Liver (tissue), 3 donors: ENCODE measurements at regions not wholly inside any gene's neighbourhood (a gene's known extent, or its start where the extent isn't known, plus 50 kb on each side); places are given as distances from the start of the nearest gene placed in this dataset.

Experiments used
- GABPA ChIP-seq, 2 donors: IDR thresholded peaks in 1 of 2; conservative IDR thresholded peaks in 1 of 2; 2 replicates each; pipeline ENCODE4 v1.6.1; 2016; ENCODE audit warnings: antibody characterized with exemption in 2 of 2, mild to moderate bottlenecking in 1 of 2, moderate library complexity in 1 of 2
- HNF4A ChIP-seq, 2 donors: conservative IDR thresholded peaks; 2 replicates each; pipeline ENCODE4 v1.6.1; 2016; ENCODE audit warnings: antibody characterized with exemption in 2 of 2, mild to moderate bottlenecking in 2 of 2
- JUND ChIP-seq, 2 donors: IDR thresholded peaks; 2 replicates each; pipeline ENCODE4 v1.6.1; 2016; ENCODE audit warnings: antibody characterized with exemption in 2 of 2
- RAD21 ChIP-seq, 2 donors: IDR thresholded peaks; 2 replicates each; pipeline ENCODE4 v1.6.1; 2016; ENCODE audit warnings: antibody characterized with exemption in 2 of 2, mild to moderate bottlenecking in 2 of 2
- RXRA ChIP-seq, 2 donors: IDR thresholded peaks; 2 replicates each; pipeline ENCODE4 v1.6.1; 2017 to 2018; ENCODE audit warnings: antibody characterized with exemption in 2 of 2, mild to moderate bottlenecking in 1 of 2
- SP1 ChIP-seq: IDR thresholded peaks from 2 replicates; pipeline ENCODE4 v1.6.1; 2018; ENCODE audit warnings: antibody characterized with exemption, mild to moderate bottlenecking
- YY1 ChIP-seq: IDR thresholded peaks from 2 replicates; pipeline ENCODE4 v1.6.1; 2016; ENCODE audit warnings: antibody characterized with exemption, mild to moderate bottlenecking
- TF ChIP-seq, protein P1 (sequence below): IDR thresholded peaks from 2 replicates; pipeline ENCODE4 v1.6.1; 2016; ENCODE audit warnings: antibody characterized with exemption
- TF ChIP-seq, protein P2 (sequence below): fragments of 150-350 bp; IDR thresholded peaks from 2 replicates; pipeline ENCODE4 v1.5.1; 2017; ENCODE audit warnings: improper control_type of control experiment, low read depth, low read length; ENCODE audit not compliant: missing input control
- TF ChIP-seq, protein P3 (sequence below): IDR thresholded peaks from 2 replicates; pipeline ENCODE4 v1.6.1; 2016; ENCODE audit warnings: antibody characterized with exemption
- TF ChIP-seq, protein P4 (sequence below): IDR thresholded peaks from 2 replicates; pipeline ENCODE4 v1.6.1; 2016; ENCODE audit warnings: antibody characterized with exemption
- TF ChIP-seq, protein P5 (sequence below): IDR thresholded peaks from 2 replicates; pipeline ENCODE4 v1.6.1; 2016; ENCODE audit warnings: antibody characterized with exemption, mild to moderate bottlenecking
- donor health status: healthy.
- donor health status: healthy.

DNA sequence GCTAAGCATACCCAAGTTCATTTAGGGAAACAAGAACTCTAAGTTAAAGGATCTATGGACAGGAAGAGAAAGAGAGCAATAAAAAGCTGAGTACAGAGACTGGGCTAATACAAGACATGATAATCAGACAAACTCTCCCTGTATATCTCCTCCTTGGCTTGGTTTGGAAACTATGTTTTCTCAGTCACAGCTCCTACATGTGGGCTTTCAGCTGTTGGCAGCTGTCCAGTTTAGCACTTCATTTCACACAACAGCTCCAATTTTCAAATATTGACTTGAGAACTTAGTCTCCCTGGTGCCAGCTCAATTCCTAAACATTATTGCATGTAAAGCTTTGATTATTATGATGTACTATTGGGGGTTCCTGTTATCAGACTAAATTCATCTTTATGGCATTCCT, 222.8 kb upstream of the OBI1 start:
- TF ChIP-seq, protein P1, sequence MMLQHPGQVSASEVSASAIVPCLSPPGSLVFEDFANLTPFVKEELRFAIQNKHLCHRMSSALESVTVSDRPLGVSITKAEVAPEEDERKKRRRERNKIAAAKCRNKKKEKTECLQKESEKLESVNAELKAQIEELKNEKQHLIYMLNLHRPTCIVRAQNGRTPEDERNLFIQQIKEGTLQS, result no peak
- no peak for TF ChIP-seq GABPA (IDR thresholded peaks at IDR 0.05 in 1 of 2, conservative IDR thresholded peaks at IDR 0.05 in 1 of 2)
- TF ChIP-seq, protein P2, sequence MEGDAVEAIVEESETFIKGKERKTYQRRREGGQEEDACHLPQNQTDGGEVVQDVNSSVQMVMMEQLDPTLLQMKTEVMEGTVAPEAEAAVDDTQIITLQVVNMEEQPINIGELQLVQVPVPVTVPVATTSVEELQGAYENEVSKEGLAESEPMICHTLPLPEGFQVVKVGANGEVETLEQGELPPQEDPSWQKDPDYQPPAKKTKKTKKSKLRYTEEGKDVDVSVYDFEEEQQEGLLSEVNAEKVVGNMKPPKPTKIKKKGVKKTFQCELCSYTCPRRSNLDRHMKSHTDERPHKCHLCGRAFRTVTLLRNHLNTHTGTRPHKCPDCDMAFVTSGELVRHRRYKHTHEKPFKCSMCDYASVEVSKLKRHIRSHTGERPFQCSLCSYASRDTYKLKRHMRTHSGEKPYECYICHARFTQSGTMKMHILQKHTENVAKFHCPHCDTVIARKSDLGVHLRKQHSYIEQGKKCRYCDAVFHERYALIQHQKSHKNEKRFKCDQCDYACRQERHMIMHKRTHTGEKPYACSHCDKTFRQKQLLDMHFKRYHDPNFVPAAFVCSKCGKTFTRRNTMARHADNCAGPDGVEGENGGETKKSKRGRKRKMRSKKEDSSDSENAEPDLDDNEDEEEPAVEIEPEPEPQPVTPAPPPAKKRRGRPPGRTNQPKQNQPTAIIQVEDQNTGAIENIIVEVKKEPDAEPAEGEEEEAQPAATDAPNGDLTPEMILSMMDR, result no peak
- TF ChIP-seq, protein P3, sequence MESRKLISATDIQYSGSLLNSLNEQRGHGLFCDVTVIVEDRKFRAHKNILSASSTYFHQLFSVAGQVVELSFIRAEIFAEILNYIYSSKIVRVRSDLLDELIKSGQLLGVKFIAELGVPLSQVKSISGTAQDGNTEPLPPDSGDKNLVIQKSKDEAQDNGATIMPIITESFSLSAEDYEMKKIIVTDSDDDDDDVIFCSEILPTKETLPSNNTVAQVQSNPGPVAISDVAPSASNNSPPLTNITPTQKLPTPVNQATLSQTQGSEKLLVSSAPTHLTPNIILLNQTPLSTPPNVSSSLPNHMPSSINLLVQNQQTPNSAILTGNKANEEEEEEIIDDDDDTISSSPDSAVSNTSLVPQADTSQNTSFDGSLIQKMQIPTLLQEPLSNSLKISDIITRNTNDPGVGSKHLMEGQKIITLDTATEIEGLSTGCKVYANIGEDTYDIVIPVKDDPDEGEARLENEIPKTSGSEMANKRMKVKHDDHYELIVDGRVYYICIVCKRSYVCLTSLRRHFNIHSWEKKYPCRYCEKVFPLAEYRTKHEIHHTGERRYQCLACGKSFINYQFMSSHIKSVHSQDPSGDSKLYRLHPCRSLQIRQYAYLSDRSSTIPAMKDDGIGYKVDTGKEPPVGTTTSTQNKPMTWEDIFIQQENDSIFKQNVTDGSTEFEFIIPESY, result no peak
- TF ChIP-seq YY1, result no peak
- no peak for TF ChIP-seq SP1
- TF ChIP-seq JUND (IDR thresholded peaks at IDR 0.05), result no peak
- no peak for TF ChIP-seq RAD21 (IDR thresholded peaks at IDR 0.05)
- TF ChIP-seq, protein P4, sequence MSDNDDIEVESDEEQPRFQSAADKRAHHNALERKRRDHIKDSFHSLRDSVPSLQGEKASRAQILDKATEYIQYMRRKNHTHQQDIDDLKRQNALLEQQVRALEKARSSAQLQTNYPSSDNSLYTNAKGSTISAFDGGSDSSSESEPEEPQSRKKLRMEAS, result no peak
- TF ChIP-seq, protein P5, sequence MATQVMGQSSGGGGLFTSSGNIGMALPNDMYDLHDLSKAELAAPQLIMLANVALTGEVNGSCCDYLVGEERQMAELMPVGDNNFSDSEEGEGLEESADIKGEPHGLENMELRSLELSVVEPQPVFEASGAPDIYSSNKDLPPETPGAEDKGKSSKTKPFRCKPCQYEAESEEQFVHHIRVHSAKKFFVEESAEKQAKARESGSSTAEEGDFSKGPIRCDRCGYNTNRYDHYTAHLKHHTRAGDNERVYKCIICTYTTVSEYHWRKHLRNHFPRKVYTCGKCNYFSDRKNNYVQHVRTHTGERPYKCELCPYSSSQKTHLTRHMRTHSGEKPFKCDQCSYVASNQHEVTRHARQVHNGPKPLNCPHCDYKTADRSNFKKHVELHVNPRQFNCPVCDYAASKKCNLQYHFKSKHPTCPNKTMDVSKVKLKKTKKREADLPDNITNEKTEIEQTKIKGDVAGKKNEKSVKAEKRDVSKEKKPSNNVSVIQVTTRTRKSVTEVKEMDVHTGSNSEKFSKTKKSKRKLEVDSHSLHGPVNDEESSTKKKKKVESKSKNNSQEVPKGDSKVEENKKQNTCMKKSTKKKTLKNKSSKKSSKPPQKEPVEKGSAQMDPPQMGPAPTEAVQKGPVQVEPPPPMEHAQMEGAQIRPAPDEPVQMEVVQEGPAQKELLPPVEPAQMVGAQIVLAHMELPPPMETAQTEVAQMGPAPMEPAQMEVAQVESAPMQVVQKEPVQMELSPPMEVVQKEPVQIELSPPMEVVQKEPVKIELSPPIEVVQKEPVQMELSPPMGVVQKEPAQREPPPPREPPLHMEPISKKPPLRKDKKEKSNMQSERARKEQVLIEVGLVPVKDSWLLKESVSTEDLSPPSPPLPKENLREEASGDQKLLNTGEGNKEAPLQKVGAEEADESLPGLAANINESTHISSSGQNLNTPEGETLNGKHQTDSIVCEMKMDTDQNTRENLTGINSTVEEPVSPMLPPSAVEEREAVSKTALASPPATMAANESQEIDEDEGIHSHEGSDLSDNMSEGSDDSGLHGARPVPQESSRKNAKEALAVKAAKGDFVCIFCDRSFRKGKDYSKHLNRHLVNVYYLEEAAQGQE, result no peak
- TF ChIP-seq HNF4A (conservative IDR thresholded peaks at IDR 0.05), result no peak
- TF ChIP-seq RXRA (IDR thresholded peaks at IDR 0.05), result no peak
